ENCODE measurements at regions not wholly inside any gene's neighbourhood (a gene's known extent, or its start where the extent isn't known, plus 50 kb on each side); places are given as distances from the start of the nearest gene placed in this dataset.

DNA sequence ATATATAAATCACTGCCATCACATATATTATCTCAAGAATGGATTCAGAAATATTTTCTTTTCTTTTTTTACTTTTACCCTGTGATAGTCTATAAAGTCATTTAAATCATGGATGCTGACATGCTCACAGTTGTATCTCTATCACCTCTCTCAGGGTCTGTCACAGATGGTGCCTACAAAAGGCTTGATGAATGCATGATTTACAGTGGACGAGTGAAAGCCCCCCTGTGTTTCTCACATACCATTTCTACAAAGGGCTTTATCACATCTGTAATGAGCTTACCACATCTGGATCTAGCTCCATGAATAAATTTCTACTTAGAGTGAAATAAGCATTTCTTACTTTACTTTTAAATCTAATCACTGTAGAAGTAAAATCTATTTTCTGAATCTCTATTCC, 121.4 kb upstream of the CARD18 start:
- no peak for TF ChIP-seq FOXP2 (optimal IDR thresholded peaks at IDR 0.05; ENCODE audit: control extremely low read depth, extremely low read length, insufficient read depth)
- no peak for TF ChIP-seq EZH2 (IDR thresholded peaks at IDR 0.05)
- no peak for TF ChIP-seq POLR2AphosphoS5 (IDR thresholded peaks at IDR 0.05; ENCODE audit: borderline replicate concordance, low read depth, low read length)
